Fibroblast of pulmonary artery (primary cell): ENCODE measurements at regions not wholly inside any gene's neighbourhood (a gene's known extent, or its start where the extent isn't known, plus 50 kb on each side); places are given as distances from the start of the nearest gene placed in this dataset.

Experiments used
- DNase-seq: peaks from one replicate; pipeline ENCODE4 v3.0.0-alpha.2; 2010; ENCODE audit warnings: low read depth
- H3K4me3 ChIP-seq: replicated peaks from 2 replicates; pipeline ENCODE4 v1.5.1; 2011; ENCODE audit warnings: low read depth, mild to moderate bottlenecking, control low read depth, low read length, moderate library complexity
- TF ChIP-seq, protein P1 (sequence below): IDR thresholded peaks from 2 replicates; pipeline ENCODE4 v1.5.1; 2011; ENCODE audit warnings: mild to moderate bottlenecking, control low read depth, low read length, inconsistent platforms; ENCODE audit errors: missing control alignments

DNA sequence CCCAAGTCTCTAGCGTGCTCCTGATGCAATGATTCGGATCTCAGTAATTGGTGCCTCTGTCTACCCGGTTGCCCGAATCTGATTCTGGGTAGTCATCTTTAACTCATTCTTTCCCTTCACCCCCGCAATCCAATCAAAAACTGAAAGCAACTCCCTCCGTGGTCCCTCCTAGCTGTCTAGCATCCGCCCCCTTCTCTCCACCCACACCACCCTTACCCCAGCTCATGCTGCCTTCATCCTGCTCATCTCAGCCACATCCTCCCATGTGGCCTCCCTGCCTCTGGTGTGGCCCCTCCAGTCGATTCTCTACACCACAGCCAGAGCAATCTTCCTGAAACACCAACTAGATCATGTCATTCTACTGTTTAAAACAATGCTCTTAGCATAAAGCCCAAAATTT is 62.3 kb downstream of the TTC32 start:
- TF ChIP-seq, protein P1, sequence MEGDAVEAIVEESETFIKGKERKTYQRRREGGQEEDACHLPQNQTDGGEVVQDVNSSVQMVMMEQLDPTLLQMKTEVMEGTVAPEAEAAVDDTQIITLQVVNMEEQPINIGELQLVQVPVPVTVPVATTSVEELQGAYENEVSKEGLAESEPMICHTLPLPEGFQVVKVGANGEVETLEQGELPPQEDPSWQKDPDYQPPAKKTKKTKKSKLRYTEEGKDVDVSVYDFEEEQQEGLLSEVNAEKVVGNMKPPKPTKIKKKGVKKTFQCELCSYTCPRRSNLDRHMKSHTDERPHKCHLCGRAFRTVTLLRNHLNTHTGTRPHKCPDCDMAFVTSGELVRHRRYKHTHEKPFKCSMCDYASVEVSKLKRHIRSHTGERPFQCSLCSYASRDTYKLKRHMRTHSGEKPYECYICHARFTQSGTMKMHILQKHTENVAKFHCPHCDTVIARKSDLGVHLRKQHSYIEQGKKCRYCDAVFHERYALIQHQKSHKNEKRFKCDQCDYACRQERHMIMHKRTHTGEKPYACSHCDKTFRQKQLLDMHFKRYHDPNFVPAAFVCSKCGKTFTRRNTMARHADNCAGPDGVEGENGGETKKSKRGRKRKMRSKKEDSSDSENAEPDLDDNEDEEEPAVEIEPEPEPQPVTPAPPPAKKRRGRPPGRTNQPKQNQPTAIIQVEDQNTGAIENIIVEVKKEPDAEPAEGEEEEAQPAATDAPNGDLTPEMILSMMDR: no peak
- DNase-seq: no peak
- H3K4me3 ChIP-seq: no peak overlapping the region

DNA sequence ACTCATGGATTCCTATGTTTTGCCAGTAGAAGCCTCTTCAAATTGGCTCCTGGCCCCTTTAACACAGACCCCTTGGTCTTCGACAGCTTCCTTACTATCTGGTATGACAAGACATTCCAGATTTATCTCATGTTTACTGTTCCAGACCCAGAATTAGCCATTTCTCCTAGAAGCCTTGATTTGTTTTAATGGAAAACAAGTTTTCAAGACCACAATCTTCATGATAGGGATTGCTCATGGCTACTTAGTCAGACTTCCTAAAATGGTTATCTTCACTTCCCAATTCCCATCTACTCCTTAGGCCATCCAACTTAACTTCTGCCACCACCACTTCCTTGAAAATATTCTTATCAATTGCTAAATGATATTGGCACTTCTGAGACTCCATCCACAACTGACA is 63.2 kb downstream of the TTC32 start:
- no peak for DNase-seq
- TF ChIP-seq, protein P1: no peak
- no peak overlapping the region for H3K4me3 ChIP-seq

DNA sequence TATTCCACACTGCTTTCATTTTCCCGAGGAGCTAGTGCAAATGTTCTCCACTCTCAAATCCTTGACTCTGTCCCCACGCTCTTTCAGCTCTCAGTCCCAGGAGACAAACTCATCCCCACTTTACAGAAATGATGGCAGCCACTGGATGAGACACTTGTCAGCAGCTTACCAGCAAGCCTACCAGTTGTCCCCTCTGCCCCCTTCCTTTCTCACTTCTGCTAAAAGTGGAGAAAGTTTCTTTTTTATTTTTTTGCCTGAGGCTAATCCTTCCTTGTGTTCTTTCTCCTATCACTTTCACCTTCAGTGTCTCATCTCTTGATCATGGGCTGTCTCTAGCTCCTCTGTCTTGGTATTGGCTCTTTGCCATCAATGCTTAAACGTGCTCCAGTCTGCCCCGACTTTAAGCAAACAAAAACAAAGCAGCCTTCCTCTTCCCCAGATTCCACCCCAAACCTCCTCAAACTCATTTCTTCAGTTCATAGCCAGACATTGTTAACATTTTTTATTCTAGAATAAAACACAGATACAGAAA is 64.5 kb downstream of the TTC32 start:
- H3K4me3 ChIP-seq: no peak overlapping the region
- TF ChIP-seq, protein P1: no peak
- DNase-seq: no peak

DNA sequence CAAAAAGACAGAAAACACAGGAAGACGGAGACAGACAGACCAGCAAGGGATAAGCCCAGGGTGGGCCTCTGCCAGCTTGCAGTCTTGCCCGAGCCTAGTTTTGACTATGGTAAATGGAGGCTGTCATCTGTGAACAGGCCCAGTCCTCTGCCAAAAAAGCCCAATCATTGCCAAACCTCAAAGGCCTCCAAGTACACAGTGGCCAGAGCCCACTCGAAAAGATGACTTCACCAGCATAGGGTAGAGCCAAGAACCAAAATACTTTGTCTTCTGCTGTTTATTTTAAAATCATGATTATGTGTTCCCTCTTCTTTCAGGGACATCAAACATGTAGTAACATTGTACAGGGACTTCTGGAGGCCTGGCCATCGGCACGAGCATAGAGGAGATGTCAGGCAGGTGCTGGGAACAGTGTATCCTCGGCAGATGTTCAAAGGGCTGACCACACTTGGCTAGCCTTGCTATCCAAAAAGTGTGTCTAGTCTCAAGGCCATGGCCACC is 66.0 kb downstream of the TTC32 start:
- TF ChIP-seq, protein P1: no peak
- DNase-seq: no peak
- H3K4me3 ChIP-seq: no peak overlapping the region

DNA sequence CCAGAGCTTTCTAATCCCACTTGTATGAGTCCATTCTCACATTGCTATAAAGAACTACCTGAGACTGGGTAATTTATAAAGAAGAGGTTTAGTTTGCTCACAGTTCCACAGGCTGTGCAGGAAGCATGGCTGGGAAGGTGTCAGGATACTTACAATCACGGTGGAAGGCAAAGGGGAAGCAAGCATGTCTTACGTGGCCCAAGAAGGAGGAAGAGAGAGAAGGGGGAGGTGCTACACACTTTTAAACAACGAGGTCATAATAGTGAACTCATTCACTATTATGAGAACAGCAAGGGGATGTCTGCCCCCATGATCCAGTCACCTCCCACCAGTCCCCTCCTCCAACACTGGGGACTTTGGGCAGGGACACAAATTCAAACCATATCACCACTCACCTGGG is 67.8 kb downstream of the TTC32 start:
- TF ChIP-seq, protein P1: no peak
- H3K4me3 ChIP-seq: no peak overlapping the region
- no peak for DNase-seq

DNA sequence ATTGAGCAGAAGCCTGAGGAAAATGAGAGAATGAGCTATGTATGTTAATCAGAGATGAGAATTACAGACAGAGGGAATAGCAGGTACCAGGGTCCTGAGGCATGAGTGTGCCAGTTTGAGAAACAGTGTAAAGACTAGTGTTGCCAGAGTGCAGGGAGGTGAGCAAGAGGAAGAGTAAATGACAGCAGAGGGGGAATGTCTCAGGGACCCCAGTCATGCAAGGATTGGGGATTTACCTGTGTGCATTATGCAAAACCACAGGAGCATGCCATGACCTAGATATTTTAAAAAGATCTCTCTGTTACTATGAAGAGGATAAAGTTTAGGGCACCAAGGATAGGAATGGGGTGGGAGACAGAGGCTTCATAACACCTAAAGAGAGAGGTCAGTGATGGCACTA is 72.1 kb downstream of the TTC32 start:
- TF ChIP-seq, protein P1: no peak
- H3K4me3 ChIP-seq: no peak overlapping the region
- no peak for DNase-seq

DNA sequence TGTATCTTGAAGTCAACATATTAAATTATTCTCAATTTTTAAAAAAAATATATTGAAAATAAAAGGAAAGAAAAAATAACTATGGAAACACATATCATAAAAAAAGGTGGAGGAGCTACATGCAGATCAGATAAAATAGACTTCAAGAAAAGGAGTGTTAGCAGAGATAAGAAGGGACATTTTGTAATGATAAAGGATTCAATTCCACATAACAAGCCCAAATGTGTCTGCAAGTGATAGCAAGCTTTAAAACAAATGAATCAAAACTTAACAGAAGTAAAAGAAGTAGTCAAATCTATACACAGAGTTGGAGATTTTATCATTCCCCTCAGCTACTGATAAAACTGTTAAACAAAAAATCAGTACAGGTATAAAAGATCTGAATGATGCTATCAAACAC is 74.9 kb downstream of the TTC32 start:
- TF ChIP-seq, protein P1: no peak
- no peak for DNase-seq
- no peak overlapping the region for H3K4me3 ChIP-seq
